ENCODE measurements at regions not wholly inside any gene's neighbourhood (a gene's known extent, or its start where the extent isn't known, plus 50 kb on each side); places are given as distances from the start of the nearest gene placed in this dataset.

- Histone ChIP-seq H3K9me3 (no peaks in the 10 kb centered on the region), H3K4me1 (peaks cover 24 to 41% (median 30%) of the 10 kb centered on the region in 4 donors), H3K27ac (peak overlapping the region in 4 of 5 donors; percentile 15 to 73 (median 47)), H3K27me3 (no peaks in the 10 kb centered on the region), H3K36me3 (no peaks in the 10 kb centered on the region), H3K4me3 (no peak overlapping the region)
- WGBS, 5 donors, result 76 to 89% (median 82%) methylated on average over 18 to 28 of the region's 28 CpGs
- DNase-seq, result no peak
- intact Hi-C loops (cut with DNase I; ENCODE audit: low total_unique reads), result no loop called here
- no peak for TF ChIP-seq POLR2A (IDR thresholded peaks at IDR 0.05)
Observed at GRCh38 chr4:184283659-184284335, 66.1 kb upstream of the ENPP6 start.

- 55 to 75% (median 69%) methylated on average over 9 of the region's 9 CpGs for WGBS, 5 donors
- Histone ChIP-seq H3K36me3 (no peaks in the 10 kb centered on the region), H3K27me3 (no peaks in the 10 kb centered on the region), H3K4me1 (peaks cover 16 to 34% (median 23%) of the 10 kb centered on the region in 4 donors), H3K27ac (peak overlapping the region in 4 of 5 donors; percentile 28 to 73 (median 58)), H3K9me3 (no peaks in the 10 kb centered on the region), H3K4me3 (no peak overlapping the region)
- TF ChIP-seq EP300 (IDR thresholded peaks at IDR 0.05) (no peak), POLR2A (IDR thresholded peaks at IDR 0.05) (no peak), CTCF (IDR thresholded peaks at IDR 0.05) (no peak), POLR2AphosphoS5 (IDR thresholded peaks at IDR 0.05) (no peak)
- DNase-seq, result no peak
- intact Hi-C loops (cut with DNase I; ENCODE audit: low total_unique reads), result no loop called here
Observed at GRCh38 chr4:184282895-184283654, 65.4 kb upstream of the ENPP6 start.

- TF ChIP-seq CTCF (IDR thresholded peaks at IDR 0.05), result peak in 1 of 7 experiments; percentile 11
- TF ChIP-seq EP300 (IDR thresholded peaks at IDR 0.05), result no peak
- TF ChIP-seq POLR2A (IDR thresholded peaks at IDR 0.05), result no peak
- TF ChIP-seq POLR2AphosphoS5 (IDR thresholded peaks at IDR 0.05), result peak in 1 of 3 donors; percentile 18
- Histone ChIP-seq H3K4me3 (no peak overlapping the region), H3K36me3 (no peaks in the 10 kb centered on the region), H3K4me1 (peaks cover 9 to 26% (median 17%) of the 10 kb centered on the region in 4 donors), H3K27ac (peak overlapping the region; percentile 28 to 73 (median 35)), H3K9me3 (peaks cover 0 to 3% (median under 1%) of the 10 kb centered on the region in 4 donors), H3K27me3 (no peaks in the 10 kb centered on the region)
- WGBS, 5 donors, result 23 to 56% (median 34%) methylated on average over 6 to 8 of the region's 8 CpGs
- peak; percentile 63 to 76 for DNase-seq
- intact Hi-C loops (cut with DNase I; ENCODE audit: low total_unique reads), result no loop called here
Observed at GRCh38 chr4:184282251-184282713, 64.6 kb upstream of the ENPP6 start.

- H3K27me3 ChIP-seq, result no peaks in the 10 kb centered on the region
- peak overlapping the region; percentile 28 to 73 (median 35) for H3K27ac ChIP-seq
- H3K36me3 ChIP-seq, result no peaks in the 10 kb centered on the region
- DNase-seq, result no peak
- H3K9me3 ChIP-seq, result peaks cover 0 to 9% (median 4%) of the 10 kb centered on the region in 4 donors
- WGBS, 5 donors, result 70 to 81% (median 76%) methylated on average over 12 of the region's 12 CpGs
- H3K4me1 ChIP-seq, result peaks cover 9 to 23% (median 16%) of the 10 kb centered on the region in 4 donors
- H3K4me3 ChIP-seq, result no peak overlapping the region
- TF ChIP-seq CTCF (IDR thresholded peaks at IDR 0.05) (no peak), POLR2AphosphoS5 (IDR thresholded peaks at IDR 0.05) (no peak), POLR2A (IDR thresholded peaks at IDR 0.05) (no peak), EP300 (IDR thresholded peaks at IDR 0.05) (no peak)
- intact Hi-C loops (cut with DNase I; ENCODE audit: low total_unique reads), result no loop called here
Observed at GRCh38 chr4:184281231-184282139, 63.8 kb upstream of the ENPP6 start.
